GM18870 (cell line): ENCODE measurements at regions not wholly inside any gene's neighbourhood (a gene's known extent, or its start where the extent isn't known, plus 50 kb on each side); places are given as distances from the start of the nearest gene placed in this dataset.

Experiments used
- ATAC-seq: cut with Tn5 transposase; IDR thresholded peaks from one replicate; pipeline ENCODE4 v1.9.1; 2021; ENCODE audit warnings: moderate library complexity; ENCODE audit not compliant: unreplicated experiment

DNA sequence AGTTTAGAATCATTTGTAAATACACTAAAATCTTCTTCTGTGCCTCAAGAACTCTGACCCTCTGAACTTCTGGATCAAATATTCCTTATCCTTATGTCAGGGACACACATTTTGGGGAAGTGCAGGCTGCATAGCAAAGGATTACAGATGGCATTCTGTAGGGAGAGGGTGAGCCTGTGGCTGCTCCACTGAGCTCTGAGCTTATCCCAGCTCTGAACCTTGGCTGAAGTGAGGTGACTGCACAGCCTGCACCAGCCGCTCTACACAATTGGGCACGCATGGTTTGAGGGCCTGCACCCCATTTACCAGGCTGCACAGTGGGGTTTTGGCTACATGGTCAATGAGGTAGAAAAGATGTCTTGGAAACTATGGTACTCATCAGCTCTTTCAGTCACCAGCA lies 251.6 kb downstream of the GALR1 start:
- ATAC-seq: no peak

DNA sequence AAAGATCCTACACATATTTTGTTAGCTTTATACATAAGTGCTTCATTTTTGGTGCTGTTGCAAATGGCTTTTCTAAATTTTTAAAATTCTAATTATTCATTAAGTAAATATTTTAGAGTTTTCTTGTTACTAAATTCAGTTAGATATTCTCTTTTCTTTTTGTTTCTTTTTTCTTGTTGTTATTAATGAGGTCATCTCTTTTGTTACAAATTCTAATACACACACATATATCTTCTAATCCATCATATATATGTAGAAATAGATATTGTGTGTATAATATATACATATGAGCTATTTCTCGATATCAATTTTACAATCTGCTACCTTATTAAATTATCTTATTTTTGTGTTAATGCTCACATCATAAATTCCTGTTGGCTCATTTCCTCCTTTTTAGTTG lies 255.9 kb downstream of the GALR1 start:
- no peak for ATAC-seq

- no peak for ATAC-seq
These were observed 262.5 kb downstream of the GALR1 start for GRCh38 chr18:77512152-77512551.

GRCh38 chr18:77517901-77518300 lies 268.3 kb downstream of the GALR1 start:
- no peak for ATAC-seq

GRCh38 chr18:77520767-77521166 lies 271.1 kb downstream of the GALR1 start:
- ATAC-seq: no peak

DNA sequence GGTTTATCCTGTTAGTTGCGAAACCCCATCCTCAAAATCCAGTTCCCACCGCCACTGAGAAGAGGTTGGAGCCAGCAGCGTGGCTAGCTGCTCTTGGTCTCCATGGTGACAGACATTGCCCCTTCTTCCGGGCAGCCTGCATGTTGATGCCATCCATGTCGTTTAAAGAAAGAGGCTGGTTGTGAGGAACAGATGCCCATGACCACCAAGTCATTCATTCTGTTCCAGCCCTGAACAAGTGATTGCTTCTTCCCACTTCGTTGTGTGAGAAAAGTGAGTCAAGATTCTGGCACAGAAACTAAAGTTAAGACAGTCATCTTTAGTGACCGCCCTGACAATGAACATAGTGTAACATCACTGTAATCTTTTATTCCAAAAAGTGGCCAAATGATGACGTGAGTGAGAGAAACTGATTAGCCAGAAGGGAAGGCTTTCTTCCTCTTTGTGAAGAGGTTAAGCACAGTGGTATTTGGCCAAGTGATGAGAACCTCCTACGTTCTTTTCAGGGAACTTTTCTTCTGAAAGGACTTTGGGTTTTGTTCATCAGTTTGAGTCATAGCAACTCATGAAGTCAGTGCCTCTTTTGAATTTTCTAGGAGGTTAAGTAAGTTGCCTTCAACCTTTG lies 272.5 kb downstream of the GALR1 start:
- peak; percentile 55 for ATAC-seq

- no peak for ATAC-seq
These were observed 275.3 kb downstream of the GALR1 start for GRCh38 chr18:77524909-77525308.

DNA sequence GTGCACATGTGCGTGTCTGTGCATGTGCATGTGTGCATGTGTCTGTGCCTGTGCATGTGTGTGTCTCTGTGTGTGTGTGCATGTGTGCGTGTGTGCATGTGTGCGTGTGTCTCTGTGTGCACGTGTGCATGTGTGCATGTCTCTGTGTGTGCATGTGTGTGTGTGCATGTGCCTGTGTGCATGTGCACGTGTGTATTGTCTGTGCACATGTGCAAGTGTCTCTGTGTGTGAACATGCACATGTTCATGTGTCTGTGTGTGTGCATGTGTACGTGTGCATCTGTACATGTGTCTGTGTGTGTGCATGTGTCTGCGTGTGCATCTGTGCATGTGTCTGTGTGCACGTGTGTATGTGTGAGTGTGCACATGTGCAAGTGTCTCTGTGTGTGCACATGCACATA lies 277.3 kb downstream of the GALR1 start:
- ATAC-seq: no peak

- ATAC-seq: no peak
These were observed 279.2 kb downstream of the GALR1 start for GRCh38 chr18:77528872-77529271.

- no peak for ATAC-seq
These were observed 280.0 kb downstream of the GALR1 start for GRCh38 chr18:77529492-77530176.

GRCh38 chr18:77530732-77531131 lies 281.1 kb downstream of the GALR1 start:
- no peak for ATAC-seq

- ATAC-seq: no peak
These were observed 290.2 kb downstream of the GALR1 start for GRCh38 chr18:77539860-77540259.

GRCh38 chr18:77544792-77545191 lies 295.1 kb downstream of the GALR1 start:
- no peak for ATAC-seq

GRCh38 chr18:77547757-77548156 lies 298.1 kb downstream of the GALR1 start:
- ATAC-seq: no peak

- ATAC-seq: no peak
These were observed 299.3 kb downstream of the GALR1 start for GRCh38 chr18:77548790-77549420.

DNA sequence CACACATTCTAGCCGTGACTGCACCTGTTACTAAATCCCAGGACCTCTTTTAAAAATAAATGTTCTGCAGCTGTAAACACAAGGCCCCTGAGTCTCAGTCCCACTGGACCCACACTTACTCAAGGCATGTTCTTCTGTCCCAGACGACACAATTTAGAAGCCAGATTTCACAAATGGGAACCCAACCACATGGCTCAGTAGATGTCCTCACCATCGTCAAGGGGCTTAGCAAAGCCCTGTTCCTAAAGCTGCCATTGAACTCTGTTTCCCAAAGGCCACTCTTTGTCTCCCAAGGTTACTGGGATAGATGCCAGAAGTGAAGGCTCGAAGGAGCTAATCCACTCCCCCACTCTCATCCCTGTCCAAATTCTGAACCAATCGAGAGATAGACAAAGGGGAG lies 301.0 kb downstream of the GALR1 start:
- no peak for ATAC-seq

- no peak for ATAC-seq
These were observed 301.4 kb downstream of the GALR1 start for GRCh38 chr18:77551055-77551454.

- ATAC-seq: no peak
These were observed 303.3 kb downstream of the GALR1 start for GRCh38 chr18:77552945-77553344.

DNA sequence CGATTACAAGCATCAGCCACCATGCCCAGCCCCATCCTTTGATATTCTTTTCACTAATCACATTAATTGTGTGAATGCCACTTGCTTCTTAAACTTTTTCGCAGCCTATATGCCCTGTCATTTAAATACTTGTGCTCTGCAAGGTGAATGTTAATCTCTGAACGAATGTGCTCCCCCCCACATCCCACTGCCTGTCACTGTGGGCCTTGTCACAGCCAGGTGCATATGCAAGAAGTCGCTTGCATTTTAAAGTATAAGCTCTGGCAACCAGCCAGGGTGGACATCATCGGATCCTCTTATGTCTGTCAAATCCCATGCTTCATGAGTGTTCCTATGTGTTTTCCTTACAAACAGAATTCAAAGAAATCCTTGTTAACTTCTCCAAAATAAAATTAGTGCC lies 304.4 kb downstream of the GALR1 start:
- no peak for ATAC-seq

DNA sequence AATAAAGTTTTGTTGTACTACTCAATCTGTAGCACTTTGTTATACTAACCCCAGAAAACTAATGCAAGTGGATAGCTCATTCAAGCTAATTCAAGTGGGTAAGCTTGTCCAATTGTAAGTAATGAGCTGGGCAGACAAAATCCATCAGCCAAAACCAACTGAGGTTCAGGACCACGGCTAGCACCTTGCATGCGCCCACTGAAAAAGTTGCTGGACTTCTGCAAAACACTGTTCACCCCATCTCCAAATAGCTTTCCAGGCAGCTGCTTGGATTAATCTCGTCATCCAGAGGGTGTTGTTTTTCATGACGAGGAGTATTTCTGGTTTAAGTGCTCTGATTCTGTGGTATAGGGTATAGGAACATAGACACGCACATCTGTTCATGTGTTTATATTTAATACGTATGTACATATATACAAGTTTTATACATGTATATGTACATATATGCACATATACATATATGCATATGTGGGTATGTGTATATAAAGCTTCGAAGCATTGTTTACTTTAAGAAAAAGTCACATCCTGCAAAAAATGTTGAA lies 307.5 kb downstream of the GALR1 start:
- no peak for ATAC-seq

DNA sequence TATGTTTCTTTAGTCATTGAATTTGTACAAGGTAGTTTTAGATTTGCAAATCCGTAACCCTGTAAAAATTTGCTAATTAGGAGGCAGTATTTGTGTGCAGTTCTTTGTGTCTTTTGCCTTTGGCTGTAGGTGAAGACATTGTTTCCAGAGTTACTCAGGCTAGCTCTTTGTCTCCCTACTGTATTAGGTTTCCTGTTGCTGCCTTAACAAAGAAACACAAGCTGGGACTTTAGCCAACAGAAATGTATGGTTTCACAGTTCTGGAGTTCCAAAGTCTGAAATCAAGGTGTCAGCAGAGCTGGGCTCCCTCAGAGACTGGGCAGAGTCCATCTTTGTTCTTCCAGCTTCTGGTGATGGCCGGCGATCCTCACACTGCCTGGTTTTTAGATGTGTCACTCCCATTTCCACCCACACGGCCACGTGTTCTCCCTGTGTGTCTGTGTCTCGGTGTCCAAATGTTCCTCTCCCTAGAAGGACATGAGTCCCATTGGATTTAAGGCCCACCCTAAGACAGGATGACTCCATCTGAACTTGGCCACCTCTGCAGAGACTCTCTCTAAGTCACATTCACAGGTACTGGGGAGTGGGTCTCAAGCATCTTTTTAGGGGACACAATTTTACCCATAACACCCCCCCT lies 309.7 kb downstream of the GALR1 start:
- ATAC-seq: no peak
